Liver (tissue), 8 donors: ENCODE measurements at regions not wholly inside any gene's neighbourhood (a gene's known extent, or its start where the extent isn't known, plus 50 kb on each side); places are given as distances from the start of the nearest gene placed in this dataset.

Source experiments
- DNase-seq: peaks from one replicate; pipeline ENCODE4 v3.0.0-alpha.2; 2017; ENCODE audit warnings: low spot score
- H3K27ac ChIP-seq, 2 donors: one replicate each; pipeline ENCODE4 v1.7.0; 2013; ENCODE audit warnings: inconsistent platforms in 2 of 2, low read length in 2 of 2, control low read depth in 1 of 2, low read depth in 1 of 2, mild to moderate bottlenecking in 1 of 2
- H3K27me3 ChIP-seq, 4 donors: one replicate each; pipeline versions ENCODE4 v1.6.1 to v1.7.0; 2013; ENCODE audit warnings: low read length in 3 of 4, inconsistent platforms in 1 of 4, mild to moderate bottlenecking in 1 of 4, moderate library complexity in 1 of 4; ENCODE audit not compliant: control insufficient read depth in 4 of 4, insufficient read depth in 4 of 4
- H3K36me3 ChIP-seq, 4 donors: one replicate each; pipeline versions ENCODE4 v1.6.1 to v1.7.0; 2013; ENCODE audit warnings: low read length in 3 of 4, mild to moderate bottlenecking in 3 of 4, low read depth in 1 of 4, moderate library complexity in 1 of 4; ENCODE audit not compliant: control insufficient read depth in 4 of 4, insufficient read depth in 3 of 4
- H3K4me1 ChIP-seq, 4 donors: one replicate each; pipeline versions ENCODE4 v1.6.1 to v1.7.0; 2013; ENCODE audit warnings: low read length in 3 of 4, mild to moderate bottlenecking in 3 of 4, moderate library complexity in 1 of 4; ENCODE audit not compliant: control insufficient read depth in 4 of 4, insufficient read depth in 4 of 4
- H3K4me3 ChIP-seq, 3 donors: one replicate each; pipeline versions ENCODE4 v1.6.1 to v1.7.0; 2013; ENCODE audit warnings: low read length in 3 of 3, control low read depth in 1 of 3, low read depth in 1 of 3, mild to moderate bottlenecking in 1 of 3
- H3K9ac ChIP-seq, 2 donors: one replicate each; pipeline ENCODE4 v1.7.0; 2013; ENCODE audit warnings: low read length in 2 of 2, mild to moderate bottlenecking in 2 of 2, moderate library complexity in 2 of 2, control low read depth in 1 of 2, low read depth in 1 of 2
- H3K9me3 ChIP-seq, 4 donors: one replicate each; pipeline versions ENCODE4 v1.6.1 to v1.7.0; 2013; ENCODE audit warnings: low read length in 3 of 4; ENCODE audit not compliant: control insufficient read depth in 4 of 4
- ATF3 ChIP-seq: IDR thresholded peaks from 2 replicates; pipeline ENCODE4 v1.6.1; 2016; ENCODE audit warnings: antibody characterized with exemption
- EGR1 ChIP-seq, 2 donors: IDR thresholded peaks; 2 replicates each; pipeline ENCODE4 v1.6.1; 2016 to 2018; ENCODE audit warnings: antibody characterized with exemption in 2 of 2, low read depth in 2 of 2
- FOXA1 ChIP-seq: IDR thresholded peaks from 2 replicates; pipeline ENCODE4 v1.6.1; 2016; ENCODE audit warnings: antibody characterized with exemption
- FOXA2 ChIP-seq: IDR thresholded peaks from 2 replicates; pipeline ENCODE4 v1.6.1; 2016; ENCODE audit warnings: antibody characterized with exemption
- GABPA ChIP-seq, 2 donors: IDR thresholded peaks in 1 of 2; conservative IDR thresholded peaks in 1 of 2; 2 replicates each; pipeline ENCODE4 v1.6.1; 2016; ENCODE audit warnings: antibody characterized with exemption in 2 of 2, mild to moderate bottlenecking in 1 of 2, moderate library complexity in 1 of 2
- HNF4A ChIP-seq, 2 donors: conservative IDR thresholded peaks; 2 replicates each; pipeline ENCODE4 v1.6.1; 2016; ENCODE audit warnings: antibody characterized with exemption in 2 of 2, mild to moderate bottlenecking in 2 of 2
- HNF4G ChIP-seq: IDR thresholded peaks from 2 replicates; pipeline ENCODE4 v1.6.1; 2016; ENCODE audit warnings: antibody characterized with exemption
- JUND ChIP-seq, 2 donors: IDR thresholded peaks; 2 replicates each; pipeline ENCODE4 v1.6.1; 2016; ENCODE audit warnings: antibody characterized with exemption in 2 of 2
- NR2F2 ChIP-seq: IDR thresholded peaks from 2 replicates; pipeline ENCODE4 v1.6.1; 2016; ENCODE audit warnings: antibody characterized with exemption
- RAD21 ChIP-seq, 2 donors: IDR thresholded peaks; 2 replicates each; pipeline ENCODE4 v1.6.1; 2016; ENCODE audit warnings: antibody characterized with exemption in 2 of 2, mild to moderate bottlenecking in 2 of 2
- RXRA ChIP-seq, 2 donors: IDR thresholded peaks; 2 replicates each; pipeline ENCODE4 v1.6.1; 2017 to 2018; ENCODE audit warnings: antibody characterized with exemption in 2 of 2, mild to moderate bottlenecking in 1 of 2
- SP1 ChIP-seq: IDR thresholded peaks from 2 replicates; pipeline ENCODE4 v1.6.1; 2018; ENCODE audit warnings: antibody characterized with exemption, mild to moderate bottlenecking
- TAF1 ChIP-seq: conservative IDR thresholded peaks from 2 replicates; pipeline ENCODE4 v1.6.1; 2016; ENCODE audit warnings: antibody characterized with exemption, mild to moderate bottlenecking
- YY1 ChIP-seq: IDR thresholded peaks from 2 replicates; pipeline ENCODE4 v1.6.1; 2016; ENCODE audit warnings: antibody characterized with exemption, mild to moderate bottlenecking
- WGBS: extraction: QIAGEN DNeasy Blood & Tissue Kit; methylation state at CpG from one replicate; pipeline ENCODE4 v1.1.7; 2013; 5-methylcytosine and 5-hydroxymethylcytosine counted together
- TF ChIP-seq, protein P1 (sequence below): IDR thresholded peaks from 2 replicates; pipeline ENCODE4 v1.6.1; 2016; ENCODE audit warnings: antibody characterized with exemption
- TF ChIP-seq, protein P2 (sequence below): IDR thresholded peaks from 2 replicates; pipeline ENCODE4 v1.6.1; 2016; ENCODE audit warnings: antibody characterized with exemption
- TF ChIP-seq, protein P3 (sequence below): fragments of 150-350 bp; IDR thresholded peaks from 2 replicates; pipeline ENCODE4 v1.5.1; 2017; ENCODE audit warnings: improper control_type of control experiment, low read depth, low read length; ENCODE audit not compliant: missing input control
- TF ChIP-seq, protein P4 (sequence below): IDR thresholded peaks from 2 replicates; pipeline ENCODE4 v1.6.1; 2016; ENCODE audit warnings: antibody characterized with exemption, mild to moderate bottlenecking
- donor health status: healthy.
- donor health status: healthy.
- donor health status: healthy.
- donor health status: healthy.
- donor health status: healthy.

DNA sequence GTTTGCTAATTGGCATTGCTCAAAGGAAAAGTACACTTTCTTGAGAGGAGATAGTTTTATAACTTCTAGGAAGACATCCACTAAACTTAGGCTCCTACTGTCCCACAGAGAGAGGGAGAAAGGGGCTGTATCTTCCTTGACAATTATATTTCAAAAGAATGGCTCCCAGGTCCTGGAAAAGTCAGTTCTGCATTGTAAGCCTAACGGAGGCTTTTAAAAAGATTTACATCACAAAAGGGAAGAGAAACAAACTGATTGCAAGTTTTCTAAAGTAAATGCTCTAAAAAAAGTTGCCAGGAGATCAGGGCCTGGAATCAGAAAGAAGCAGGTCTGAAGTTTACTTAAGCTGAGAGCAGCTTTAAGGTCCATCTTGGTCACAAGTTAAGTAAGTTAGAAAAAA lies 839.5 kb downstream of the FRK start:
- TF ChIP-seq NR2F2 (no peak), FOXA2 (no peak), JUND (IDR thresholded peaks at IDR 0.05) (no peak), SP1 (no peak), GABPA (IDR thresholded peaks at IDR 0.05 in 1 of 2, conservative IDR thresholded peaks at IDR 0.05 in 1 of 2) (no peak), FOXA1 (no peak), HNF4G (no peak), TAF1 (no peak), EGR1 (IDR thresholded peaks at IDR 0.05; ENCODE audit: low read depth in 2 of 2) (no peak), YY1 (no peak), RXRA (IDR thresholded peaks at IDR 0.05) (no peak), HNF4A (conservative IDR thresholded peaks at IDR 0.05) (no peak), RAD21 (IDR thresholded peaks at IDR 0.05) (no peak)
- TF ChIP-seq, protein P1, sequence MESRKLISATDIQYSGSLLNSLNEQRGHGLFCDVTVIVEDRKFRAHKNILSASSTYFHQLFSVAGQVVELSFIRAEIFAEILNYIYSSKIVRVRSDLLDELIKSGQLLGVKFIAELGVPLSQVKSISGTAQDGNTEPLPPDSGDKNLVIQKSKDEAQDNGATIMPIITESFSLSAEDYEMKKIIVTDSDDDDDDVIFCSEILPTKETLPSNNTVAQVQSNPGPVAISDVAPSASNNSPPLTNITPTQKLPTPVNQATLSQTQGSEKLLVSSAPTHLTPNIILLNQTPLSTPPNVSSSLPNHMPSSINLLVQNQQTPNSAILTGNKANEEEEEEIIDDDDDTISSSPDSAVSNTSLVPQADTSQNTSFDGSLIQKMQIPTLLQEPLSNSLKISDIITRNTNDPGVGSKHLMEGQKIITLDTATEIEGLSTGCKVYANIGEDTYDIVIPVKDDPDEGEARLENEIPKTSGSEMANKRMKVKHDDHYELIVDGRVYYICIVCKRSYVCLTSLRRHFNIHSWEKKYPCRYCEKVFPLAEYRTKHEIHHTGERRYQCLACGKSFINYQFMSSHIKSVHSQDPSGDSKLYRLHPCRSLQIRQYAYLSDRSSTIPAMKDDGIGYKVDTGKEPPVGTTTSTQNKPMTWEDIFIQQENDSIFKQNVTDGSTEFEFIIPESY: no peak
- TF ChIP-seq, protein P2, sequence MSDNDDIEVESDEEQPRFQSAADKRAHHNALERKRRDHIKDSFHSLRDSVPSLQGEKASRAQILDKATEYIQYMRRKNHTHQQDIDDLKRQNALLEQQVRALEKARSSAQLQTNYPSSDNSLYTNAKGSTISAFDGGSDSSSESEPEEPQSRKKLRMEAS: no peak
- TF ChIP-seq, protein P3, sequence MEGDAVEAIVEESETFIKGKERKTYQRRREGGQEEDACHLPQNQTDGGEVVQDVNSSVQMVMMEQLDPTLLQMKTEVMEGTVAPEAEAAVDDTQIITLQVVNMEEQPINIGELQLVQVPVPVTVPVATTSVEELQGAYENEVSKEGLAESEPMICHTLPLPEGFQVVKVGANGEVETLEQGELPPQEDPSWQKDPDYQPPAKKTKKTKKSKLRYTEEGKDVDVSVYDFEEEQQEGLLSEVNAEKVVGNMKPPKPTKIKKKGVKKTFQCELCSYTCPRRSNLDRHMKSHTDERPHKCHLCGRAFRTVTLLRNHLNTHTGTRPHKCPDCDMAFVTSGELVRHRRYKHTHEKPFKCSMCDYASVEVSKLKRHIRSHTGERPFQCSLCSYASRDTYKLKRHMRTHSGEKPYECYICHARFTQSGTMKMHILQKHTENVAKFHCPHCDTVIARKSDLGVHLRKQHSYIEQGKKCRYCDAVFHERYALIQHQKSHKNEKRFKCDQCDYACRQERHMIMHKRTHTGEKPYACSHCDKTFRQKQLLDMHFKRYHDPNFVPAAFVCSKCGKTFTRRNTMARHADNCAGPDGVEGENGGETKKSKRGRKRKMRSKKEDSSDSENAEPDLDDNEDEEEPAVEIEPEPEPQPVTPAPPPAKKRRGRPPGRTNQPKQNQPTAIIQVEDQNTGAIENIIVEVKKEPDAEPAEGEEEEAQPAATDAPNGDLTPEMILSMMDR: no peak
- no peak for DNase-seq
- 37% methylated on average over 1 of the region's 1 CpG for WGBS
- Histone ChIP-seq H3K9ac (no peak overlapping the region), H3K4me1 (no peaks in the 10 kb centered on the region), H3K4me3 (no peak overlapping the region), H3K27me3 (no peaks in the 10 kb centered on the region), H3K36me3 (no peaks in the 10 kb centered on the region), H3K9me3 (no peaks in the 10 kb centered on the region), H3K27ac (no peak overlapping the region)

GRCh38 chr6:115220551-115221159 lies 840.0 kb downstream of the FRK start:
- Histone ChIP-seq H3K9me3 (no peaks in the 10 kb centered on the region), H3K36me3 (no peaks in the 10 kb centered on the region), H3K27ac (no peak overlapping the region), H3K4me3 (no peak overlapping the region), H3K9ac (no peak overlapping the region), H3K27me3 (no peaks in the 10 kb centered on the region), H3K4me1 (no peaks in the 10 kb centered on the region)
- DNase-seq: no peak
- TF ChIP-seq HNF4A (conservative IDR thresholded peaks at IDR 0.05): no peak
- no peak for TF ChIP-seq HNF4G
- no peak for TF ChIP-seq TAF1
- TF ChIP-seq FOXA2: no peak
- no peak for TF ChIP-seq NR2F2
- TF ChIP-seq, protein P2: no peak
- TF ChIP-seq, protein P1: no peak
- TF ChIP-seq, protein P3: no peak
- no peak for TF ChIP-seq RXRA (IDR thresholded peaks at IDR 0.05)
- TF ChIP-seq, protein P4, sequence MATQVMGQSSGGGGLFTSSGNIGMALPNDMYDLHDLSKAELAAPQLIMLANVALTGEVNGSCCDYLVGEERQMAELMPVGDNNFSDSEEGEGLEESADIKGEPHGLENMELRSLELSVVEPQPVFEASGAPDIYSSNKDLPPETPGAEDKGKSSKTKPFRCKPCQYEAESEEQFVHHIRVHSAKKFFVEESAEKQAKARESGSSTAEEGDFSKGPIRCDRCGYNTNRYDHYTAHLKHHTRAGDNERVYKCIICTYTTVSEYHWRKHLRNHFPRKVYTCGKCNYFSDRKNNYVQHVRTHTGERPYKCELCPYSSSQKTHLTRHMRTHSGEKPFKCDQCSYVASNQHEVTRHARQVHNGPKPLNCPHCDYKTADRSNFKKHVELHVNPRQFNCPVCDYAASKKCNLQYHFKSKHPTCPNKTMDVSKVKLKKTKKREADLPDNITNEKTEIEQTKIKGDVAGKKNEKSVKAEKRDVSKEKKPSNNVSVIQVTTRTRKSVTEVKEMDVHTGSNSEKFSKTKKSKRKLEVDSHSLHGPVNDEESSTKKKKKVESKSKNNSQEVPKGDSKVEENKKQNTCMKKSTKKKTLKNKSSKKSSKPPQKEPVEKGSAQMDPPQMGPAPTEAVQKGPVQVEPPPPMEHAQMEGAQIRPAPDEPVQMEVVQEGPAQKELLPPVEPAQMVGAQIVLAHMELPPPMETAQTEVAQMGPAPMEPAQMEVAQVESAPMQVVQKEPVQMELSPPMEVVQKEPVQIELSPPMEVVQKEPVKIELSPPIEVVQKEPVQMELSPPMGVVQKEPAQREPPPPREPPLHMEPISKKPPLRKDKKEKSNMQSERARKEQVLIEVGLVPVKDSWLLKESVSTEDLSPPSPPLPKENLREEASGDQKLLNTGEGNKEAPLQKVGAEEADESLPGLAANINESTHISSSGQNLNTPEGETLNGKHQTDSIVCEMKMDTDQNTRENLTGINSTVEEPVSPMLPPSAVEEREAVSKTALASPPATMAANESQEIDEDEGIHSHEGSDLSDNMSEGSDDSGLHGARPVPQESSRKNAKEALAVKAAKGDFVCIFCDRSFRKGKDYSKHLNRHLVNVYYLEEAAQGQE: no peak
- TF ChIP-seq ATF3: no peak
- TF ChIP-seq JUND (IDR thresholded peaks at IDR 0.05): no peak
